IMR-90 (cell line): ENCODE measurements at regions not wholly inside any gene's neighbourhood (a gene's known extent, or its start where the extent isn't known, plus 50 kb on each side); places are given as distances from the start of the nearest gene placed in this dataset.

ENCODE experiments used
- ATAC-seq: fragments of 200-7000 bp; cut with Tn5 transposase; 2 replicates; pipeline ENCODE4 v1.9.1; 2020; ENCODE audit warnings: low read depth, mild to moderate bottlenecking, moderate library complexity
- BruUV-seq: library from RNA; stranded (reverse); fragments of 400-500 nt; replicated peaks from 2 replicates; lab custom pipeline; 2021; lab: Mats Ljungman, UMichigan
- CTCF ChIA-PET: fragments of 300-600 bp; formaldehyde crosslinking; extraction: SDS; loops from one replicate; lab custom pipeline; 2021; ENCODE audit warnings: antibody characterized with exemption; lab: Yijun Ruan, JAX
- POLR2A ChIA-PET: fragments of 300-600 bp; sonication (Branson Sonifier 250); formaldehyde crosslinking; loops from one replicate; lab custom pipeline; 2022; ENCODE audit warnings: antibody characterized with exemption; ENCODE audit not compliant: unreplicated experiment; lab: Charles Lee
- DNase-seq: peaks from one replicate; pipeline ENCODE4 v3.0.0; 2013
- H2AFZ ChIP-seq: replicated peaks from 2 replicates; pipeline ENCODE3; 2013; ENCODE audit warnings: low read length, mild to moderate bottlenecking; ENCODE audit not compliant: poor library complexity
- H2AK5ac ChIP-seq: 2 replicates; pipeline ENCODE4 v1.6.1; 2013; ENCODE audit warnings: low read depth, low read length, inconsistent platforms
- H2AK9ac ChIP-seq: replicated peaks from 2 replicates; pipeline ENCODE3; 2013; ENCODE audit warnings: mild to moderate bottlenecking, low read depth, low read length, moderate library complexity; ENCODE audit not compliant: poor library complexity
- H2BK120ac ChIP-seq: 2 replicates; pipeline ENCODE4 v1.6.1; 2013; ENCODE audit warnings: low read depth, low read length, inconsistent platforms
- H2BK15ac ChIP-seq: 3 replicates; pipeline ENCODE4 v1.6.1; 2013; ENCODE audit warnings: low read depth, low read length, inconsistent platforms
- H2BK20ac ChIP-seq: 2 replicates; pipeline ENCODE4 v1.6.1; 2013; ENCODE audit warnings: low read depth, mild to moderate bottlenecking, inconsistent platforms, low read length, moderate library complexity
- H2BK5ac ChIP-seq: 2 replicates; pipeline ENCODE4 v1.6.1; 2013; ENCODE audit warnings: mild to moderate bottlenecking, low read depth, low read length, inconsistent platforms; ENCODE audit not compliant: poor library complexity, severe bottlenecking
- H3K14ac ChIP-seq: replicated peaks from 2 replicates; pipeline ENCODE4 v1.6.1; 2013; ENCODE audit warnings: low read depth, low read length, inconsistent platforms
- H3K18ac ChIP-seq: 2 replicates; pipeline ENCODE4 v1.6.1; 2013; ENCODE audit warnings: low read depth, low read length, control low read depth
- H3K23ac ChIP-seq: 2 replicates; pipeline ENCODE4 v1.6.1; 2013; ENCODE audit warnings: low read depth, low read length, inconsistent platforms
- H3K27ac ChIP-seq: 2 replicates; pipeline ENCODE4 v1.5.1; 2013; ENCODE audit warnings: mild to moderate bottlenecking, control low read depth, low read length; ENCODE audit not compliant: insufficient read depth
- H3K27me3 ChIP-seq: 2 replicates; pipeline ENCODE4 v1.6.1; 2013; ENCODE audit warnings: low read length; ENCODE audit not compliant: control insufficient read depth, insufficient read depth
- H3K36me3 ChIP-seq: 2 replicates; pipeline ENCODE4 v1.6.1; 2013; ENCODE audit warnings: low read length, mixed read lengths; ENCODE audit not compliant: control insufficient read depth, insufficient read depth
- H3K4ac ChIP-seq: 2 replicates; pipeline ENCODE4 v1.6.1; 2013; ENCODE audit warnings: low read depth, low read length, inconsistent platforms
- H3K4me1 ChIP-seq: 2 replicates; pipeline ENCODE4 v1.6.1; 2013; ENCODE audit warnings: low read length, mixed read lengths; ENCODE audit not compliant: control insufficient read depth, insufficient read depth
- H3K4me2 ChIP-seq: 2 replicates; pipeline ENCODE4 v1.6.1; 2013; ENCODE audit warnings: low read depth, mild to moderate bottlenecking, control low read depth, low read length, moderate library complexity
- H3K4me3 ChIP-seq: 2 replicates; pipeline ENCODE4 v1.5.1; 2013; ENCODE audit warnings: low read depth, mild to moderate bottlenecking, control low read depth, low read length, moderate library complexity; ENCODE audit not compliant: insufficient read depth
- H3K56ac ChIP-seq: 2 replicates; pipeline ENCODE4 v1.6.1; 2013; ENCODE audit warnings: low read length, inconsistent platforms; ENCODE audit not compliant: insufficient read depth; ENCODE audit errors: extremely low read depth
- H3K79me1 ChIP-seq, 2 experiments: 2 replicates each; pipeline ENCODE4 v1.6.1; 2013; ENCODE audit warnings: low read length in 2 of 2, inconsistent platforms in 1 of 2, low read depth in 1 of 2
- H3K9ac ChIP-seq: 2 replicates; pipeline ENCODE4 v1.6.1; 2013; ENCODE audit warnings: low read depth, low read length, control low read depth
- H3K9me1 ChIP-seq: 2 replicates; pipeline ENCODE4 v1.6.1; 2013; ENCODE audit warnings: low read length, inconsistent platforms; ENCODE audit not compliant: insufficient read depth
- H3K9me3 ChIP-seq: 2 replicates; pipeline ENCODE4 v1.6.1; 2013; ENCODE audit warnings: low read length; ENCODE audit not compliant: control insufficient read depth, insufficient read depth
- H4K20me1 ChIP-seq: 2 replicates; pipeline ENCODE4 v1.6.1; 2013; ENCODE audit warnings: low read length, inconsistent platforms; ENCODE audit not compliant: insufficient read depth
- H4K5ac ChIP-seq: 2 replicates; pipeline ENCODE4 v1.6.1; 2013; ENCODE audit warnings: mild to moderate bottlenecking, low read depth, low read length, control low read depth
- H4K8ac ChIP-seq, 2 experiments: 2 replicates each; pipeline ENCODE4 v1.6.1; 2013; ENCODE audit warnings: low read depth in 2 of 2, low read length in 2 of 2, control low read depth in 1 of 2, inconsistent platforms in 1 of 2
- H4K91ac ChIP-seq: 2 replicates; pipeline ENCODE4 v1.6.1; 2013; ENCODE audit warnings: low read depth, low read length, inconsistent platforms; ENCODE audit not compliant: insufficient read depth
- BHLHE40 ChIP-seq: fragments of 150-350 bp; IDR thresholded peaks from 2 replicates; pipeline ENCODE4 v1.6.1; 2016; ENCODE audit warnings: mild to moderate bottlenecking, low read depth, low read length
- CEBPB ChIP-seq: IDR thresholded peaks from 2 replicates; pipeline ENCODE4 v1.6.1; 2012; ENCODE audit warnings: low read depth, low read length, improper control_type of control experiment
- CHD1 ChIP-seq: IDR thresholded peaks from 2 replicates; pipeline ENCODE4 v1.6.1; 2012; ENCODE audit warnings: low read depth, low read length, improper control_type of control experiment
- FOS ChIP-seq: fragments of 150-350 bp; IDR thresholded peaks from 2 replicates; pipeline ENCODE4 v1.6.1; 2016; ENCODE audit warnings: low read depth, low read length
- MAFK ChIP-seq: IDR thresholded peaks from 2 replicates; pipeline ENCODE4 v1.6.1; 2012; ENCODE audit warnings: low read depth, low read length, improper control_type of control experiment
- MAZ ChIP-seq: IDR thresholded peaks from 2 replicates; pipeline ENCODE4 v1.6.1; 2012; ENCODE audit warnings: low read depth, mild to moderate bottlenecking, low read length, improper control_type of control experiment, moderate library complexity, borderline replicate concordance
- MXI1 ChIP-seq: IDR thresholded peaks from 2 replicates; pipeline ENCODE4 v1.6.1; 2012; ENCODE audit warnings: low read depth, mild to moderate bottlenecking, low read length, moderate library complexity, borderline replicate concordance
- NFE2L2 ChIP-seq: fragments of 150-350 bp; IDR thresholded peaks from 2 replicates; pipeline ENCODE4 v1.6.1; 2016; ENCODE audit warnings: low read depth, mild to moderate bottlenecking, low read length
- POLR2A ChIP-seq: IDR thresholded peaks from 2 replicates; pipeline ENCODE4 v1.6.1; 2012; ENCODE audit warnings: mild to moderate bottlenecking, low read depth, low read length
- RAD21 ChIP-seq: IDR thresholded peaks from 2 replicates; pipeline ENCODE4 v1.6.1; 2012; ENCODE audit warnings: low read length, improper control_type of control experiment
- RCOR1 ChIP-seq: IDR thresholded peaks from 2 replicates; pipeline ENCODE4 v1.6.1; 2012; ENCODE audit warnings: mild to moderate bottlenecking, low read length, improper control_type of control experiment; ENCODE audit not compliant: insufficient replicate concordance
- RFX5 ChIP-seq: IDR thresholded peaks from 2 replicates; pipeline ENCODE4 v1.8.0; 2012; ENCODE audit warnings: low read depth, mild to moderate bottlenecking, low read length, moderate library complexity
- SMC3 ChIP-seq: fragments of 150-350 bp; IDR thresholded peaks from 2 replicates; pipeline ENCODE4 v1.6.1; 2016; ENCODE audit warnings: low read depth, mild to moderate bottlenecking, antibody characterized with exemption, low read length, moderate library complexity
- dilution Hi-C: fragments of 300-500 bp; cut with HindIII; formaldehyde crosslinking; loops from one replicate; pipeline ENCODE4 v1.14.3; 2018; ENCODE audit warnings: low sequenced_read_pairs; ENCODE audit not compliant: unreplicated experiment
- in situ Hi-C: fragments of 300-500 bp; cut with MboI; formaldehyde crosslinking; loops from 3 replicates; pipeline ENCODE4 v1.14.3; 2019; ENCODE audit warnings: low sequenced_read_pairs, inconsistent platforms, mixed read lengths
- intact Hi-C: fragments of 100-400 bp; cut with micrococcal nuclease; formaldehyde crosslinking; loops from 2 replicates; pipeline ENCODE4 v1.10.0; 2022
- TF ChIP-seq, protein P1 (sequence below): fragments of 150-350 bp; IDR thresholded peaks from 2 replicates; pipeline ENCODE4 v1.6.1; 2017; ENCODE audit warnings: mild to moderate bottlenecking, antibody characterized with exemption, low read length, low read depth
- TF ChIP-seq, protein P2 (sequence below): fragments of 150-350 bp; IDR thresholded peaks from 2 replicates; pipeline ENCODE4 v1.6.1; 2016; ENCODE audit warnings: low read depth, mild to moderate bottlenecking, low read length, moderate library complexity, borderline replicate concordance
- TF ChIP-seq, protein P3 (sequence below): conservative IDR thresholded peaks from 2 replicates; pipeline ENCODE4 v1.5.1; 2012; ENCODE audit warnings: mild to moderate bottlenecking, low read depth, low read length, improper control_type of control experiment

DNA sequence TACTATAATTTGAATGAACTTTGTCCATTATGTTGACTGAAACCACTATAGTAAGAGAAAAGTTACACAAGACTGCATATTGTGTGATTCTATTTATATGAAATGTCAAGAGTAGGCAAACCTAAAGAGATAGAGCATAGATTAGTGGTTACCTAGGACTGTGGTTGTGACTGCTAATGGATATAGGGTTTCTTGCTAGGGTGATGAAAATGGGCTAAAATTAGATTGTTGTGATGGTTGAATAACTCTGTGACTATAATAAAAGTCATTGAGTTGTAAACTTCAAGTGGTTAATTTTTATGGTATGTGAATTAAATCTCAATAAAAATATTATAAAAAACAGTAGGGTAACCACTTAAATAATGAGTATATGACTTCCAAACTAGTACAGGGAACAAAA lies 142.9 kb upstream of the AHR start:
- Histone ChIP-seq H3K9me1 (no peaks in the 10 kb centered on the region), H2BK5ac (no peak overlapping the region), H3K4me3 (no peak overlapping the region), H2AFZ (no peak overlapping the region), H3K4ac (no peak overlapping the region), H3K27me3 (no peaks in the 10 kb centered on the region), H3K36me3 (no peaks in the 10 kb centered on the region), H3K56ac (no peak overlapping the region), H4K5ac (no peak overlapping the region), H4K8ac (no peak overlapping the region), H3K18ac (no peak overlapping the region), H4K91ac (no peak overlapping the region), H3K4me1 (no peaks in the 10 kb centered on the region), H4K20me1 (no peaks in the 10 kb centered on the region), H3K9ac (no peak overlapping the region), H3K4me2 (no peak overlapping the region), H2AK9ac (no peak overlapping the region), H3K79me1 (no peaks in the 10 kb centered on the region), H2BK15ac (no peak overlapping the region), H3K27ac (no peak overlapping the region), H3K9me3 (no peaks in the 10 kb centered on the region), H2BK120ac (no peak overlapping the region), H3K14ac (no peak overlapping the region), H2BK20ac (no peak overlapping the region), H3K23ac (no peak overlapping the region), H2AK5ac (no peak overlapping the region)
- intact Hi-C loops (no loop called here), dilution Hi-C loops (no loop called here), in situ Hi-C loops (no loop called here)
- TF ChIP-seq, protein P1, sequence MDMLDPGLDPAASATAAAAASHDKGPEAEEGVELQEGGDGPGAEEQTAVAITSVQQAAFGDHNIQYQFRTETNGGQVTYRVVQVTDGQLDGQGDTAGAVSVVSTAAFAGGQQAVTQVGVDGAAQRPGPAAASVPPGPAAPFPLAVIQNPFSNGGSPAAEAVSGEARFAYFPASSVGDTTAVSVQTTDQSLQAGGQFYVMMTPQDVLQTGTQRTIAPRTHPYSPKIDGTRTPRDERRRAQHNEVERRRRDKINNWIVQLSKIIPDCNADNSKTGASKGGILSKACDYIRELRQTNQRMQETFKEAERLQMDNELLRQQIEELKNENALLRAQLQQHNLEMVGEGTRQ = no peak
- TF ChIP-seq CEBPB (no peak), FOS (no peak), BHLHE40 (no peak), RFX5 (no peak), MAFK (no peak), NFE2L2 (no peak), RCOR1 (no peak), CHD1 (no peak), RAD21 (no peak), SMC3 (no peak), POLR2A (no peak), MAZ (no peak), MXI1 (no peak)
- TF ChIP-seq, protein P2, sequence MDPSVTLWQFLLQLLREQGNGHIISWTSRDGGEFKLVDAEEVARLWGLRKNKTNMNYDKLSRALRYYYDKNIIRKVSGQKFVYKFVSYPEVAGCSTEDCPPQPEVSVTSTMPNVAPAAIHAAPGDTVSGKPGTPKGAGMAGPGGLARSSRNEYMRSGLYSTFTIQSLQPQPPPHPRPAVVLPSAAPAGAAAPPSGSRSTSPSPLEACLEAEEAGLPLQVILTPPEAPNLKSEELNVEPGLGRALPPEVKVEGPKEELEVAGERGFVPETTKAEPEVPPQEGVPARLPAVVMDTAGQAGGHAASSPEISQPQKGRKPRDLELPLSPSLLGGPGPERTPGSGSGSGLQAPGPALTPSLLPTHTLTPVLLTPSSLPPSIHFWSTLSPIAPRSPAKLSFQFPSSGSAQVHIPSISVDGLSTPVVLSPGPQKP = no peak
- TF ChIP-seq, protein P3, sequence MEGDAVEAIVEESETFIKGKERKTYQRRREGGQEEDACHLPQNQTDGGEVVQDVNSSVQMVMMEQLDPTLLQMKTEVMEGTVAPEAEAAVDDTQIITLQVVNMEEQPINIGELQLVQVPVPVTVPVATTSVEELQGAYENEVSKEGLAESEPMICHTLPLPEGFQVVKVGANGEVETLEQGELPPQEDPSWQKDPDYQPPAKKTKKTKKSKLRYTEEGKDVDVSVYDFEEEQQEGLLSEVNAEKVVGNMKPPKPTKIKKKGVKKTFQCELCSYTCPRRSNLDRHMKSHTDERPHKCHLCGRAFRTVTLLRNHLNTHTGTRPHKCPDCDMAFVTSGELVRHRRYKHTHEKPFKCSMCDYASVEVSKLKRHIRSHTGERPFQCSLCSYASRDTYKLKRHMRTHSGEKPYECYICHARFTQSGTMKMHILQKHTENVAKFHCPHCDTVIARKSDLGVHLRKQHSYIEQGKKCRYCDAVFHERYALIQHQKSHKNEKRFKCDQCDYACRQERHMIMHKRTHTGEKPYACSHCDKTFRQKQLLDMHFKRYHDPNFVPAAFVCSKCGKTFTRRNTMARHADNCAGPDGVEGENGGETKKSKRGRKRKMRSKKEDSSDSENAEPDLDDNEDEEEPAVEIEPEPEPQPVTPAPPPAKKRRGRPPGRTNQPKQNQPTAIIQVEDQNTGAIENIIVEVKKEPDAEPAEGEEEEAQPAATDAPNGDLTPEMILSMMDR = no peak
- no TSS peak for BruUV-seq
- ATAC-seq = no peak
- ChIA-PET POLR2A (no interaction called here), CTCF (no interaction called here)
- no peak for DNase-seq
